Ovary (tissue), 7 donors: ENCODE measurements at regions not wholly inside any gene's neighbourhood (a gene's known extent, or its start where the extent isn't known, plus 50 kb on each side); places are given as distances from the start of the nearest gene placed in this dataset.

Experiments used
- DNase-seq, 5 donors: peaks; one replicate each; pipeline ENCODE4 v3.0.0-alpha.2; 2019 to 2020
- H3K27ac ChIP-seq, 2 donors: fragments of 200-600 bp; one replicate each; pipeline versions ENCODE4 v1.5.1 to v1.8.0; 2019 to 2022
- H3K27me3 ChIP-seq: fragments of 200-600 bp; one replicate; pipeline ENCODE4 v1.8.0; 2022
- H3K36me3 ChIP-seq: fragments of 200-600 bp; sonication (generic); one replicate; pipeline ENCODE4 v1.5.1; 2019
- H3K4me1 ChIP-seq: one replicate; pipeline ENCODE4 v1.8.1; 2013; ENCODE audit warnings: mild to moderate bottlenecking, moderate library complexity; ENCODE audit not compliant: insufficient read depth
- H3K4me3 ChIP-seq: fragments of 200-600 bp; sonication (generic); one replicate; pipeline ENCODE4 v1.5.1; 2017
- H3K9me3 ChIP-seq, 2 donors: fragments of 200-600 bp in 1 of 2; sonication (generic) in 1 of 2; one replicate each; pipeline versions ENCODE4 v1.5.1 to v1.8.1; 2013 to 2019; ENCODE audit warnings: mild to moderate bottlenecking in 1 of 2, moderate library complexity in 1 of 2
- CTCF ChIP-seq, 3 donors: fragments of 450-650 bp in 2 of 3; fragments of 200-600 bp in 1 of 3; IDR thresholded peaks; one replicate each; pipeline versions ENCODE4 v1.5.1 to v1.8.0; 2016 to 2022; ENCODE audit warnings: antibody characterized with exemption in 3 of 3, mild to moderate bottlenecking in 1 of 3
- EP300 ChIP-seq: sonication (generic); formaldehyde crosslinking; IDR thresholded peaks from one replicate; pipeline ENCODE4 v1.6.1; 2017; ENCODE audit warnings: antibody characterized with exemption
- POLR2A ChIP-seq: fragments of 450-650 bp; IDR thresholded peaks from one replicate; pipeline ENCODE4 v1.6.1; 2017; ENCODE audit warnings: antibody characterized with exemption, mild to moderate bottlenecking, moderate library complexity
- WGBS, 3 donors: extraction: QIAGEN DNeasy Blood & Tissue Kit in 1 of 3; methylation state at CpG; one replicate each; pipeline versions ENCODE4 v1.1.5 to v1.1.7; 2013 to 2017; 5-methylcytosine and 5-hydroxymethylcytosine counted together
- intact Hi-C, 4 donors: fragments of 100-400 bp; cut with DNase I; formaldehyde crosslinking; loops; one replicate each; pipeline versions ENCODE4 v1.11.0 to v1.15.1; 2022 to 2023
- donor health status: DM: no; HTN: no; CAD: no; lungs with moderate emphysema.
- donor health status: DM: no; HTN: no; CAD: no.
- donor health status: Bipolar disorder and iron deficiency.
- donor health status: DM: no; HTN: no; CAD: no.
- donor health status: DM: yes; HTN: yes; CAD: no.

GRCh38 chr14:101482066-101482465, 79.2 kb upstream of the DIO3 start:
- intact Hi-C loops: no loop called here
- TF ChIP-seq POLR2A (no peak), EP300 (no peak), CTCF (IDR thresholded peaks at IDR 0.05) (no peak)
- DNase-seq: peak in 1 of 5 donors; percentile 5
- no peak overlapping the region for H3K4me3 ChIP-seq
- no peaks in the 10 kb centered on the region for H3K36me3 ChIP-seq
- H3K9me3 ChIP-seq: no peaks in the 10 kb centered on the region
- no peaks in the 10 kb centered on the region for H3K27me3 ChIP-seq
- WGBS, 3 donors: 89 to 93% (median 92%) methylated on average over 4 of the region's 4 CpGs
- no peak overlapping the region for H3K27ac ChIP-seq
- H3K4me1 ChIP-seq: peaks cover 7% of the 10 kb centered on the region

- Histone ChIP-seq H3K4me1 (peaks cover 7% of the 10 kb centered on the region), H3K9me3 (no peaks in the 10 kb centered on the region), H3K4me3 (no peak overlapping the region), H3K27me3 (no peaks in the 10 kb centered on the region), H3K36me3 (no peaks in the 10 kb centered on the region), H3K27ac (no peak overlapping the region)
- TF ChIP-seq CTCF (IDR thresholded peaks at IDR 0.05) (no peak), POLR2A (no peak), EP300 (no peak)
- no peak for DNase-seq
- WGBS, 3 donors: 84 to 92% (median 87%) methylated on average over 4 of the region's 4 CpGs
- intact Hi-C loops: no loop called here
These were observed 77.5 kb upstream of the DIO3 start for GRCh38 chr14:101483829-101484228.

GRCh38 chr14:101489092-101489760, 72.1 kb upstream of the DIO3 start:
- Histone ChIP-seq H3K4me3 (no peak overlapping the region), H3K27ac (no peak overlapping the region), H3K4me1 (no peaks in the 10 kb centered on the region), H3K36me3 (no peaks in the 10 kb centered on the region), H3K9me3 (no peaks in the 10 kb centered on the region), H3K27me3 (no peaks in the 10 kb centered on the region)
- WGBS, 3 donors: 87 to 91% (median 90%) methylated on average over 9 of the region's 9 CpGs
- no peak for TF ChIP-seq CTCF (IDR thresholded peaks at IDR 0.05)
- TF ChIP-seq POLR2A: no peak
- no peak for TF ChIP-seq EP300
- intact Hi-C loops: no loop called here
- peak in 1 of 5 donors; percentile 2 for DNase-seq

GRCh38 chr14:101490771-101491170, 70.5 kb upstream of the DIO3 start:
- TF ChIP-seq EP300 (no peak), POLR2A (no peak), CTCF (IDR thresholded peaks at IDR 0.05) (no peak)
- peaks cover 8% of the 10 kb centered on the region for H3K4me1 ChIP-seq

More at GRCh38 chr14:101490771-101491170, 70.5 kb upstream of the DIO3 start:
- Histone ChIP-seq H3K36me3 (no peaks in the 10 kb centered on the region), H3K4me3 (no peak overlapping the region), H3K27me3 (no peaks in the 10 kb centered on the region), H3K27ac (no peak overlapping the region), H3K9me3 (no peaks in the 10 kb centered on the region)
- peak in 2 of 5 donors; percentile 4 to 12 for DNase-seq
- intact Hi-C loops: no loop called here
- 81 to 87% (median 83%) methylated on average over 9 of the region's 9 CpGs for WGBS, 3 donors
